ENCODE measurements at regions not wholly inside any gene's neighbourhood (a gene's known extent, or its start where the extent isn't known, plus 50 kb on each side); places are given as distances from the start of the nearest gene placed in this dataset.

- Mint-ChIP-seq H3K9me3 (peaks cover 19% of the 10 kb centered on the region), H3K27me3 (no peaks in the 10 kb centered on the region), H3K4me1 (ENCODE audit: low read depth) (no peaks in the 10 kb centered on the region), H3K27ac (no peak overlapping the region), H3K4me3 (no peak overlapping the region), H3K36me3 (ENCODE audit: low read depth) (no peaks in the 10 kb centered on the region)
- intact Hi-C loops (cut with micrococcal nuclease), result no loop called here
Observed at GRCh38 chr3:28835751-28836150, 445.1 kb upstream of the RBMS3 start.

- no peak overlapping the region for H3K4me3 Mint-ChIP-seq
- H3K4me1 Mint-ChIP-seq (ENCODE audit: low read depth), result no peaks in the 10 kb centered on the region
- no peaks in the 10 kb centered on the region for H3K36me3 Mint-ChIP-seq (ENCODE audit: low read depth)
- H3K9me3 Mint-ChIP-seq, result peaks cover 15% of the 10 kb centered on the region
- H3K27me3 Mint-ChIP-seq, result no peaks in the 10 kb centered on the region
- intact Hi-C loops (cut with micrococcal nuclease), result no loop called here
- H3K27ac Mint-ChIP-seq, result no peak overlapping the region
Observed at GRCh38 chr3:28836199-28836598, 444.7 kb upstream of the RBMS3 start.

GRCh38 chr3:28840976-28841376 is 439.9 kb upstream of the RBMS3 start:
- intact Hi-C loops (cut with micrococcal nuclease), result no loop called here
- no peaks in the 10 kb centered on the region for H3K27me3 Mint-ChIP-seq
- H3K4me1 Mint-ChIP-seq (ENCODE audit: low read depth), result no peaks in the 10 kb centered on the region
- H3K36me3 Mint-ChIP-seq (ENCODE audit: low read depth), result no peaks in the 10 kb centered on the region
- no peak overlapping the region for H3K27ac Mint-ChIP-seq
- peaks cover 14% of the 10 kb centered on the region for H3K9me3 Mint-ChIP-seq
- H3K4me3 Mint-ChIP-seq, result no peak overlapping the region

DNA sequence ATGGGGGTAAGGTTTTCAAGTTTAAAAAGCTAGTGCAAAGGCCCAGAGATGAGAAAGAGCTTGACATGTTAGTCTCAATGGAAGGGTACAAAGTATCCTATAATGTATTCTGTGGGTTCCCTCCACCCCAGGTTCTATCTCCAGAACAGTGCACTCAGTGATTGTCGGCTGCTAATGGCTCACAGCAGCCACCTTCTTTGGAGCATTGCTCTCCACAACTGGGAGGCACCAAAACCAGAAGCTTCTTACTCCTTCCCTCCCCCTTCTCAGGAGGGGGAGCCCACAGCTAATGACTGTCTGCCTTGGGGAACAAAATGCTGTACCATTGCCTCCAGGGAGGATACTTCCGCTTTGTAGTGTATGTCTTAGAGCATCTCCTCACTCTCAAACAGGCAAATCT is 439.4 kb upstream of the RBMS3 start:
- peaks cover 14% of the 10 kb centered on the region for H3K9me3 Mint-ChIP-seq
- H3K27me3 Mint-ChIP-seq, result no peaks in the 10 kb centered on the region
- no peak overlapping the region for H3K27ac Mint-ChIP-seq
- no peaks in the 10 kb centered on the region for H3K4me1 Mint-ChIP-seq (ENCODE audit: low read depth)
- intact Hi-C loops (cut with micrococcal nuclease), result no loop called here
- H3K36me3 Mint-ChIP-seq (ENCODE audit: low read depth), result no peaks in the 10 kb centered on the region
- no peak overlapping the region for H3K4me3 Mint-ChIP-seq

DNA sequence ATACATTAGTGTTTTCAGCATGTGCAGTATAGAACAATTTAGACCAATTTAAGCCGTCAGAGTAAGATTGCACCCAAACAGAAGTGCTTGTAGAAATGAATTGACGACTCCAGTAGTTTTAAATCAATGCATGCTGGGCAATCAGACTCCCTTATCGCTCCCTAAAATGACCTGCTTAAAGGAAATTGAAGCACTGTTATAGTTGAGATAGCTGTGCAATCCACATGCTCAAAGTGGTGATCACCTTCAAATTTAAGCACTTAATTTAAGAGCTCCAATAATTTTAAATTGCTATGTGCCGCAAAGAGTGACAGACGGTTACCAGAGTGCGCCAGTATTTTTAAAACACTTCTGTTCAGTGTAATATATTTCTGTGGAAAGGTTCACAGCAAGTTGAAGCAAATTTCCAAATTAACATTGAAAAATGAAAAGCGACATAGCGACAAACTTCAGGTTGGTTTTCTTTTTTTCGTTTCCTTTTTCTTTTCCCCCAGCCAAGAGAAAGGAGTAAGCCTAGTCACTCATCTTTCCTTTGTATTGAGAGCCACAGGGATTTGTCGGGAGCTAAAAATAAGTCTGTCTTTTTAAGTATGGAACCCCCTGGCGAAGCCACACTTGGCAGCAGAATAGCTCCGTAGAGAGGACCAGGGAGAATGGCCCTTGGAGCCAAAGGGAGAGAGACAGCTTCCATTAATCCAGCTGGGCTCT is 436.4 kb upstream of the RBMS3 start:
- no peak overlapping the region for H3K27ac Mint-ChIP-seq
- H3K36me3 Mint-ChIP-seq (ENCODE audit: low read depth), result no peaks in the 10 kb centered on the region
- H3K4me1 Mint-ChIP-seq (ENCODE audit: low read depth), result no peaks in the 10 kb centered on the region
- intact Hi-C loops (cut with micrococcal nuclease), result no loop called here
- no peak overlapping the region for H3K4me3 Mint-ChIP-seq
- no peaks in the 10 kb centered on the region for H3K27me3 Mint-ChIP-seq
- peaks cover under 1% of the 10 kb centered on the region for H3K9me3 Mint-ChIP-seq

DNA sequence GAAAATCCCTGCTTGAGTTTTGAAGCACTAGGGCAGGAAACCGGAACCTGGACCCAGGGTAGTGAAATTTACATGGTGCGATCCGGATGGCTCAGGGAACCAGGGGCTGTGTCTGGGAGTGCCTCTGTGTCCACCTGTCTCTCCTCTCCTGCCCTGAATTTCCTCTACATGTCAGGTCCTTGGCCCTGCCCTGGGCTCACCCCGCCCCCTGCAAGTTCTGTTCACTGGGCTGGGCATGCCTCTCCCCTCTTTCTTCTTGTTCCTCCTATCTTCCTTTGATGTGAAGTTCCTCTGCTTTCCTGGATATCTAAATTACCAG is 435.9 kb upstream of the RBMS3 start:
- H3K36me3 Mint-ChIP-seq (ENCODE audit: low read depth), result no peaks in the 10 kb centered on the region
- no peak overlapping the region for H3K27ac Mint-ChIP-seq
- no peaks in the 10 kb centered on the region for H3K4me1 Mint-ChIP-seq (ENCODE audit: low read depth)
- intact Hi-C loops (cut with micrococcal nuclease), result no loop called here
- H3K9me3 Mint-ChIP-seq, result no peaks in the 10 kb centered on the region
- no peaks in the 10 kb centered on the region for H3K27me3 Mint-ChIP-seq
- H3K4me3 Mint-ChIP-seq, result no peak overlapping the region

DNA sequence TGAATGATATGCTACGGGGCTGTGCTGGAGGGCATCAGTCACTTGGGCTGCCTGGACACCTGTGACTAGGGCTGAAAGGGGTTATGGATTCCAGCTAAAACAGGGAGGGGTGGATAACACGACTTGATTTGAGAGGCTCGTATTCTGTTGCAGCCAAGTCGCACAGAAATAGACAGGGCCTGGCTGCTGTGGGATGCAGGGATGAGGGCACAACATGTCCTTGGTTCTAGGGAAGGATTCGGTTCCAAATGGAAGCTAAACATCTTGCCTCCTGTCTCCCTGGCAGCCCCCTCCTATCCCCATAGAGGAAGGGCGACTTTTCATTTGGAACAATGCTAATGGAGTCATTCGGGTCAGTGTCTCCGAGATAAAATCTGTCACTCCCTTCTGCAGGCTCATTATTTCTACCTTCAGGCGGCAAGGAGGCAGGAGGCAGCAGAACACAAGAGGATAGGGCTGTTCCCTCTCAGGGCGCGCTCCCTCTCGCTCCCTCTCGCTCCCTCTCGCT is 433.8 kb upstream of the RBMS3 start:
- intact Hi-C loops (cut with micrococcal nuclease), result no loop called here
- Mint-ChIP-seq H3K27ac (no peak overlapping the region), H3K4me3 (no peak overlapping the region), H3K4me1 (ENCODE audit: low read depth) (no peaks in the 10 kb centered on the region), H3K36me3 (ENCODE audit: low read depth) (no peaks in the 10 kb centered on the region), H3K27me3 (no peaks in the 10 kb centered on the region), H3K9me3 (no peaks in the 10 kb centered on the region)

DNA sequence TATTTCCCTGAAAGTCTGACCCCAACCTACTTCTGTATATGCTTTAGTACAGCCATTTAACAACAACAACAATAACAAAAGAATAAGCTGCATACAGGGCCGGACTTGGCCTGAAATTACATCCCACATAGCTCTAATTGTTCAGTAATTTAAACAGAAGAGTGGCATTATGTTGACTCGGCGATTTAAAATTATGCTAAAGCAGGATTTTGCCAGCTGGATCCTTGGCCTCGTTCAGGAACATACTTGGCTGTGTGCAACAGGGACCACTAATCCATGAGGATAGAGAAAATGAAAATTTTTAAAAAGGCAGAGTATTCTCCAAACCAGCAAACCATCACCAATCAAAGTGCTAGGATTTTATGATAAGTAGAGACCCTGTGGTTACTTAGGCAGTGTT is 433.1 kb upstream of the RBMS3 start:
- no peak overlapping the region for H3K4me3 Mint-ChIP-seq

DNA sequence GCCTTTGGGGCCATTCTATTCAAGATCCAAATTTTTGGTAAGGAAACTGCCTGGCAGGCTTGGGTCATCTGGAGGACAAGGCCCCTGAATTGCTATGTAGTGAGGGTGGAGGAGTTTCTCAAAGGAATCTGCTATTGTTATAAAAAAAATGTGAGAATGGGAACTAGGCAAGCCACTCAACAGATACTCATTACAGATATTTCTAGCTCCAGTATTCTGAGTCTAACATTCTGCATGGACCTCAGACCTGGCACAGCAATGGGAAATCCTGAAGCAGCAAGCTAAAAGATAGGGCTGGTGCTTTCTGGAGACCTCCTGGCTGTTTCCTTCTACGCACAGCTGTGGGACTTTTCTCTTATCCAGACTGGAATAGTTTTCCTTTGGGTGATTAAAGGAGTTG is 430.7 kb upstream of the RBMS3 start:
- intact Hi-C loops (cut with micrococcal nuclease), result no loop called here
- no peak overlapping the region for H3K4me3 Mint-ChIP-seq
- H3K27me3 Mint-ChIP-seq, result no peaks in the 10 kb centered on the region
- no peaks in the 10 kb centered on the region for H3K9me3 Mint-ChIP-seq
- H3K27ac Mint-ChIP-seq, result no peak overlapping the region
- H3K4me1 Mint-ChIP-seq (ENCODE audit: low read depth), result no peaks in the 10 kb centered on the region
- H3K36me3 Mint-ChIP-seq (ENCODE audit: low read depth), result no peaks in the 10 kb centered on the region

More for the DNA sequence above, 433.1 kb upstream of the RBMS3 start:
- Mint-ChIP-seq H3K27me3 (no peaks in the 10 kb centered on the region), H3K36me3 (ENCODE audit: low read depth) (no peaks in the 10 kb centered on the region), H3K4me1 (ENCODE audit: low read depth) (no peaks in the 10 kb centered on the region), H3K27ac (no peak overlapping the region), H3K9me3 (no peaks in the 10 kb centered on the region)
- intact Hi-C loops (cut with micrococcal nuclease), result no loop called here

- Mint-ChIP-seq H3K4me1 (ENCODE audit: low read depth) (no peaks in the 10 kb centered on the region), H3K9me3 (no peaks in the 10 kb centered on the region), H3K4me3 (no peak overlapping the region), H3K36me3 (ENCODE audit: low read depth) (no peaks in the 10 kb centered on the region), H3K27ac (no peak overlapping the region), H3K27me3 (no peaks in the 10 kb centered on the region)
- intact Hi-C loops (cut with micrococcal nuclease), result no loop called here
Observed at GRCh38 chr3:28853830-28854229, 427.0 kb upstream of the RBMS3 start.

DNA sequence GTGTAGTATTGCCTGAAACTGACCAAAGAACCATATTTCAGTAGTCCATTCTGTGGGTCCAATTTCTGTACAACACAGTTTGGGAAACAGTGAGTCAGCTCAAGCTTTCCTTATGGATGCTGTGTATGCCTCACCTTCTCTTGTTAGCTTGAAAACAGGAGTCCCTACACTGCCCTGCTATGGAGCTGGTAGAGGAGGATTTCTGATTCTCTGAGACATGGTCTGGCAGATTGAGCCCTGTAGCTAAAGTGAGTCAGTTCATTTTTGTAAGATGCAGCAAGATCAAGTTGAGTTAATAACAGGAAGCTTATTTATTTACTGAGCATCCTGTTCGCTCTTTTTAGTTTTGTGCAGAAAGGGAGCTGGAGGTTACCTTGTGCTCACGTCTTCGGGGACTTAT is 424.1 kb upstream of the RBMS3 start:
- Mint-ChIP-seq H3K27ac (no peak overlapping the region), H3K4me3 (no peak overlapping the region), H3K9me3 (no peaks in the 10 kb centered on the region), H3K36me3 (ENCODE audit: low read depth) (no peaks in the 10 kb centered on the region), H3K4me1 (ENCODE audit: low read depth) (peaks cover 7% of the 10 kb centered on the region), H3K27me3 (no peaks in the 10 kb centered on the region)
- intact Hi-C loops (cut with micrococcal nuclease), result no loop called here

GRCh38 chr3:28859897-28860296 is 421.0 kb upstream of the RBMS3 start:
- H3K4me3 Mint-ChIP-seq, result no peak overlapping the region
- H3K36me3 Mint-ChIP-seq (ENCODE audit: low read depth), result no peaks in the 10 kb centered on the region
- H3K27ac Mint-ChIP-seq, result no peak overlapping the region
- no peaks in the 10 kb centered on the region for H3K27me3 Mint-ChIP-seq
- intact Hi-C loops (cut with micrococcal nuclease), result no loop called here
- no peaks in the 10 kb centered on the region for H3K9me3 Mint-ChIP-seq
- H3K4me1 Mint-ChIP-seq (ENCODE audit: low read depth), result peaks cover 7% of the 10 kb centered on the region

GRCh38 chr3:28860307-28860706 is 420.6 kb upstream of the RBMS3 start:
- Mint-ChIP-seq H3K36me3 (ENCODE audit: low read depth) (no peaks in the 10 kb centered on the region), H3K9me3 (no peaks in the 10 kb centered on the region), H3K4me3 (no peak overlapping the region), H3K4me1 (ENCODE audit: low read depth) (peaks cover 7% of the 10 kb centered on the region), H3K27me3 (no peaks in the 10 kb centered on the region), H3K27ac (no peak overlapping the region)
- intact Hi-C loops (cut with micrococcal nuclease), result no loop called here

GRCh38 chr3:28863186-28863585 is 417.7 kb upstream of the RBMS3 start:
- H3K9me3 Mint-ChIP-seq, result no peaks in the 10 kb centered on the region
- H3K4me3 Mint-ChIP-seq, result no peak overlapping the region
- intact Hi-C loops (cut with micrococcal nuclease), result no loop called here
- H3K27ac Mint-ChIP-seq, result no peak overlapping the region
- H3K27me3 Mint-ChIP-seq, result no peaks in the 10 kb centered on the region
- no peaks in the 10 kb centered on the region for H3K36me3 Mint-ChIP-seq (ENCODE audit: low read depth)
- peaks cover 7% of the 10 kb centered on the region for H3K4me1 Mint-ChIP-seq (ENCODE audit: low read depth)

- Mint-ChIP-seq H3K27ac (no peak overlapping the region), H3K4me3 (no peak overlapping the region), H3K27me3 (no peaks in the 10 kb centered on the region), H3K36me3 (ENCODE audit: low read depth) (no peaks in the 10 kb centered on the region), H3K9me3 (peaks cover 7% of the 10 kb centered on the region), H3K4me1 (ENCODE audit: low read depth) (no peaks in the 10 kb centered on the region)
- intact Hi-C loops (cut with micrococcal nuclease), result no loop called here
Observed at GRCh38 chr3:28867836-28868235, 413.0 kb upstream of the RBMS3 start.

Data from dendritic cell treated with granulocyte-macrophage colony-stimulating factor and Interleukin-4, amounts not matched to agents 40 ng/mL and 50 ng/mL, for 4 days (primary cell).